ENCODE measurements at regions not wholly inside any gene's neighbourhood (a gene's known extent, or its start where the extent isn't known, plus 50 kb on each side); places are given as distances from the start of the nearest gene placed in this dataset.

DNA sequence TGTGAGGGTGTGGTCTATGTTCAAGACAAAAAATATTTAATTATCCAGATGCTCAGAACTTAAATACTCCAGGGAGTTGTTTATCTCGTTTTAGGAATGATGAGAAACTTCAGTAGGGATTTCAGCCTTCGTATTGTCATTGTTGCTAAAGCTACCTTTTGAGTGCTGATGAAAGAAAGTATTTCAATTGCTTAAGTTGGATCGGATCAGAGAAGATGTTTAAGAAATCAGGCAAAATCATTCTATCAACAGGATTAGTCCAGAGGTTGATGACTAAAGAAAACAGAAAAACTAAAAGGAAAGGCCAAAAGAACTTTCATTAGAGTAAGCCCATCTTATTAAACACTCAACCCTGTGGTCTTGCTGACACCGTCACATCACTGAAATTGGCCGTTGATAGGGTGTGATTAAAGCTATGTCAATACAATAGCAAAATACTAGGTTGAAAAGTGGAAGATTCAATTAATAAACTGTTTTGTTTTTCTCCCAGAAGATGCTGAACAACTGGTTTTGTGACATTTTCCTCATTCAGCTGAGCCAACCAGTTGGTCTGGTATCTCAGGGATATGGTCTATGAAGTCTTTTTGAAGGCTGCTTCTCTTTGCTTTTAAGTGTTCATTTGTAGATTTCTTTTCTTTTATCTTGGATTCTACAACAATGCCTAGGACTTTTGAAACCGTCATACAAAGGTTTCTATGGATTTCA lies 551.7 kb downstream of the SLC4A3 start:
- no peak for DNase-seq

DNA sequence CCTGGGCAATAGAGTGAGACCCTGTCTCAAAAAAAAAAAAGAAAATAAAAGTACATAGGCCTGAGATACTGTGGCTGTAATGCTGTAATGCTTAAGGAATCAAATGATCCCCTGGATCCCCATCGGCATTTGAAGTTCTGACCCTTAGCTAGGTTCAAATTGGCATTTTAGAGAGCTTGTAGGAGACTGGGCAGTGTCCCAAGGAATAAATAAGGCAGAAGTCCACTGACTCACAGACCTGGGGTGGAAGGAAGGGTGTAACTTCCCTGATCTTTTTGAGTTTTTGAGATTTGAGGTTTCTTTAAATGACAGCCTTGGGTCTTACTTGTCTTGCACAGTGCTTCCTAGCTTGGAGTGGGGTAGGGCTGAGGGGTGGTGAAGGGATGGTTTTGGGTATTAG lies 553.7 kb downstream of the SLC4A3 start:
- DNase-seq = no peak

DNA sequence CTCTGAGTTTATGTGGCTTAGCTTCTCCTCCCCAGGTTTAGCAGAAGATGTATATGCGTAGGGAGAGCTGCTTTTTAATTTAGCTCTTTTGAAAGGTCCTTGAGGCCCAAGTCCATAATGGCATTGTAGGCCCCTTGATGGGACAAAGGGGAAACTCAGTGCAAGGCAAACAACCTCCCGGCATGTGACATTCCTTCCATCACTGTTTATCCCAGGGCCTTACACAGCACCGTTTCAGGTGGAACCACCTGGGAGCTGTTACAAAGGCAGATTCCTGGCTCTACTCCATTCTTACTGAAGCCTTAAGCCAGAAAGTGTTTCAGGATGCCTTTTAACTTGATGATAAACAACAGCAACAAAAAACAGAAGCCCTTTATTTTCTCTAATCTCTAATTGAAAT lies 555.4 kb downstream of the SLC4A3 start:
- DNase-seq = no peak

DNA sequence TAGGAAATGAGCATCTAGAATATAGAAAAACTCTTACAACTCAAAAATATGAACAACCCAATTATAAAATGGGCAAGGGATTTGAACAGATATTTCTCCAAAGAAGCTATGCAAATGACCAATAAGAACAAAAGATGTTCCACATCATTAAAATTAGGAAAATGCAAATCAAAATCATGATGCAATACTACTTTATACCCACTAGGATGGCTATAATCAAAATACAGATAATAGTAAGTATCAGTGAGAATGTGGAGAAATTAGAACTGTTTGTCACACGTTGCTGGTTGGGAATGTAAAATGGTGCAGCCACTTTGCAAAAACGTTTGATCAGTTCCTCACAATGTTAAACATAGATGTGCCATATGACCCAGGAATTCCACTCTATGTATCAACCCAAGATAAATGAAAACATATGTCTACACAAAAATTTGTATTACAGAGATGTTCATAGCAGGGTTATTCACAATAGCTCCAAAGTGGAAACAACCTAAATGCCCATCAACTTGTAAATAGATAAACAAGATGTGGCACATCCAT lies 558.4 kb downstream of the SLC4A3 start:
- no peak for DNase-seq

DNA sequence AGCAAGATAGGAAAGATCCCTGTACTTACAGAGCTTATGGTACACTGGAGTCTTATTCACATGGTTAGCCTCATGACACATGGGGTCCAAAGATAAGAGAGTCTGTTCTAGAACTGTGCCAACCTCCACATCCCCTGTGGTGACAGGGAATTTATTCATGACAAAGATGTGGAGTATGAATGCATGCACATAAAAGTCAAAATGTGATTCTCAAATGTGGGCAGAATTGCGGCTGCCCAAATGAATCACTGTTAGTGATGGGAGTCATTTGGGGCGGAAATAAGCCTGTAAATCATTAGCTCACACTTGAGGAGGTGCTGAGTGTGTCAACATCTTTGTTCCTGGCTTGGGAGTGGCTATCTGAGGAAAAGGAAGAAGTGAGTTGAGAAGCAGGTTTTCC lies 560.6 kb downstream of the SLC4A3 start:
- DNase-seq = no peak

DNA sequence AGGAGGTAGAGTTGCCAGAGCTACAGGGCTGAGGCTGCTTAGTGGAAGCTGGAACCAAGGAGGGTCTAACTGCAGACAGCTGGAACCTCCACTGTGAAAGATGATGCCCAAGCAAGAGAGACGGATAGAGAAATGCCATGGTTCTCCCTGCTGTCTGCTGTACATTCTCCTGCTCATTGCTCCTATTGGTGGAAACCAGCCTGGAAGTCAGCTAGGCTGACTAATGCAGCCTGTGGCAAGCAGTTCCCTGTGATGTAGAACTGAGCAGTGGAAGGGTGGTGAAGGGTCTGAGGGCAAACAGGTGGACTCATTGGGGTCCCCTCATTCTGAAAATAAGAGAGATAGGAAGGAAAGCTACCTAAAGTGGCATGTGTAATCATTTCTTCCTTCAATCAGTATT lies 563.6 kb downstream of the SLC4A3 start:
- DNase-seq = no peak

DNA sequence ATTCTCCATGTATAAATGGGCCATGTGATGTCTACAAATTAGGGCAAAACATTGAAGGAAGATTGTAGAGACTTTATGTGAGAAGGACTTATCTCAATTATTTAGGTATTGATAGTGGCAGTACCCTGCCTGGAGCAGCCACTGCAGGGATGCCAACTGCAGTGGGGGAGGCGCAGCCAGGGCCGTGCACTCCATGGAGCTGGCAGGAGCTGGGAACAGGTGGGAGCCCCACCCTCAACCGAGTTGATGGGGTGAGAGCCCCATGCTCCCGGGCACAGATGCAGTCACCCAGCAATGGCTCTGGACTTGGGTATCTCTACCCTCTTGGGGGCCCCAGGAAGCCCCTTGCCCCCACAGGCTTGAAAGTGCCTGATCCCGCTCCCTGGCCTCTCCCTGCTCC lies 564.3 kb downstream of the SLC4A3 start:
- DNase-seq = no peak

DNA sequence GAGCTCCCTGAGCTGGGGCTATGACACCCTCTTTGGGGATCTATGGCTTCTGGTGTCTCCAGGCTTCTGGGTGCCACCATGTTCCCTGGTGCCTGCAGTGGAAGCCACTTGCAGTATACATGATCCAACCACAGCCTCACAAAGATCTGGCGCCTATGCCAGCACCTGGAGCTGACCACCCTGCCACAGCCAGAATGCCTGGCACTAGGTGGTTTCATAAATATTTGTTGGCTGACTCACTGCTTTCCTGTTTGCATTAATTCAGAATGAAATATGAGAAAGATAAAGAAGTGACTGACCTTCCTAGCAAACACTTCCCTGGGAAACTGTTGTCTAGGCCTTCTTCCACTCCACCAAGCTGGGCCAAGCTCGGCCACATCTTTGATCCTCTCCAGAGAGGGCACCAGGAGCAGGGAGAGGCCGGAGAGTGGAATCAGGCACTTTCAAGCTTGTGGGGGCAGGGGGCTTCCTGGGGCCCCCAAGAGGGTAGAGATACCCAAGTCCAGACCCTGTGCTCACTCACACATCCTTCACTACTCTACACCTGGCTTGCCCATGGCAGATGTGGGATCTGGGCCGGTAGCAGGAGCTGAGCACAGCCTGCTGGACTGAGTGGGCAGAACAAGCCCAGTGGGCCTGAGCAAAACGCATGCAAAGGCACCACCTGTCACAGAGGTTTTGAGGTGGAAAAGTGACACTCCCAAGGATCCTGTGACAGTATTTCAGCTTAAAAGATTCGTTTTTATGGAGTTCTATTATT lies 565.7 kb downstream of the SLC4A3 start:
- DNase-seq = no peak

DNA sequence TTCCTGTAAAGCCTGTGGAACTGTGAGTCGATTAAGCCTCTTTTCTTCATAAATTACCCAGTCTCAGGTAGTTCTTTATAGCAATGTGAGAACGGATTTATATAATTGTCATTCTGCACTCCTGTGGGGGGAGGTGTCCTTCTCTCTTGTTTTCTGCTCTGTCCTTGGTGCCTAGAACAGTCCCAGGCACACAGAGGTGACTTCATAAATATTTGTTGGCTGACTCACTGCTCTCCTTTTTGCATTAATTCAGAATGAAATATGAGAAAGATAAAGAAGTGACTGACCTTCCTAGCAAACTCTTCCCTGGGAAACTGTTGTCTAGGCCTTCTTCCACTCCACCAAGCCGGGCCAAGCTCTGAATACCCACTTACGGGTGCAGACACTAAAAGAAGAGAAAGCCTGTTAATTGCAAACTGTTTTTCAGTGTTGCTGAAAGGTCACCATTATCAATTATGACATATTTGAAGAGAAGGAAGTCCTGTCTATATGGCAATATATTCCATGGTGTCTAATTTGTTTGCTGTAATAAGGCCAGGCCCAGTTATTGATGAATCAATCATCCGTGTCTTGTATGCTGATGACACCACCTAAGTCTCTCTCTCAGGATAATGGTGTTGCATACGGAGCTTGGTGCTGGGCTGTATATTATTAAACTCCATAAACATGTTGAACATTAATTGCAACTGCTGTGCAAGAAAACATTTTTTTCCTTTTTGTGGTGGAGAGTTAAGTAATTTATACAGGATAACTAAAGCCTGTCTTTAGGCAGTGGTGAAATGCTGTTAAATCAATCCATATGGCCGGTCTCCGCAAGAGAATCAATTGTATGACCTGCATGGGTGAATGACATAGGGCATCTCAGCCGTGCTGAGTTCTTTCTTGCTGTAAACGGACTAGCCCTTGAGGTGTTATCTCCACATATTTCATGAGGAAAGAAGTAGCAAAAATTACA lies 567.5 kb downstream of the SLC4A3 start:
- DNase-seq = no peak

DNA sequence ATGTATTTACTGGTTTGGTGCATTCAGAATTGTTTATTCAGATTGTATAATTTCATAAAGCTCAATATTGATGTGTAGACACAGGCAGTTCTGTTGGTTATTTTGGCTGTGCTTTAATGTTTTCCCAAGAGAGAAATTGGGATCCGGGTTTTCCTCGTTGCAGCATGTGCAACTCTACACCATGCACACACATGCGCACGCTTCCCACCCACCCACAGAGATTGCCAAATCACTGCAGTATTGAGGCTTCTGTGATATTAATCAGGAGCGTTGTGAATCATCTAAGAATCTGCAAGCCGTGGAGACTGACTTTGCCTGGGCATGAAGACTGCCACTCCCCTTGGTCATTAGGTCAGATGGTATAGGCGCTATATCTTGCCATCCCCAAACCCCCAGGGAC lies 571.5 kb downstream of the SLC4A3 start:
- peak; percentile 59 for DNase-seq

DNA sequence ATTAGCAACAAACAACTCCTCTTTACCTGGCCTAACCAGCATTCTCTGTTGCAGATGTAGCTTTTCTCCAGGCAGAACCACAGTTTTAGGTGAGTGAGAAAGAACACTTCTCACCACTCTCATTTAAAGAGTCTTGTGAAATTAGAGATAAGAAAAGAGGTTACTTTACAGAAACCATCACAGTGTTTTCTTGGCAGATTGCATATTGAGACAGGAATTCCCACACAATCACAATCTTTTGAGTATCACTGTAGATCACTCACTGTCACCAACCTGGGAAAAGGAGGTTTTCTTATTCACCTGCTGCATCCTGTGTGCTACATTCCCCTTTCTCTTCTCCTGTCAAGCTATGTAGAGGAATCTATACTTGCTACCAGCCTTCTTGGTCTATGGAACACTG lies 574.6 kb downstream of the SLC4A3 start:
- no peak for DNase-seq

DNA sequence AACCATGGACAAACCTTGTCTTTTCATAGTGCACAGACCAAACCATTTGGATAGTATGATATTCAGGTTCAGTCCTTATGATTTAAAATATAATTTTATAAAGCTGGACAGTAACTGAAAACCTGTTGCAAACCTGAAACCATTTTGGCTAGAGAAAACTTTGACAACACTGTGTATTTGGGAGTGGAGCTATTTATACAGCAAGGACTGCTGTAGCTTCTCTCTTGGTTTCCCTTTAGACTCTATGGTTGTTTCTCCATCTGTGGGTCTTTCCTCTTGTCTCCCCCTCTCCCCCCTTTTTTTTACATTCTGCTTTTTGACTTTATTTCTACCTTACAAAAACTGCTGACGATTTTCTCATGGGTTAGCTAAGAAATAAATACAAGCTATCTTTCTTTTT lies 581.7 kb downstream of the SLC4A3 start:
- no peak for DNase-seq

DNA sequence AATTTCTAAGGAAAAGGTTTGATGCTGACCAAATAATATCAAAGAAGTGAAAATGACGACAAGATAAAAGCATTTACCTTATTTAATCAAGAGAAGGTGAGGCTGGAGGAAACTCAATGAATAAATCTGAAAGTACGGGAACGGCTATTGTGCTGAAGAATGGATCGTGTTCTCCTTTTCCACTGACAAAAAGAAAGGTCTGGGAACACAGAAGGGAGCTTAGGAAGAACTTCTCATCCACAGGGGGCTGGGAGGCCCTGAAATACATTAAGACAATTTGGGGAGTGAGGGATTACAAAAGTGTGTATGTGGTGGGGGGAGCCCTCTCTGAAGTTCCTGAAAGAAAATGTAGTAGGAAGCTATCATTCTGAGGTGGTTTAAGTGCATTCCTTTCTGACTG lies 582.3 kb downstream of the SLC4A3 start:
- no peak for DNase-seq

DNA sequence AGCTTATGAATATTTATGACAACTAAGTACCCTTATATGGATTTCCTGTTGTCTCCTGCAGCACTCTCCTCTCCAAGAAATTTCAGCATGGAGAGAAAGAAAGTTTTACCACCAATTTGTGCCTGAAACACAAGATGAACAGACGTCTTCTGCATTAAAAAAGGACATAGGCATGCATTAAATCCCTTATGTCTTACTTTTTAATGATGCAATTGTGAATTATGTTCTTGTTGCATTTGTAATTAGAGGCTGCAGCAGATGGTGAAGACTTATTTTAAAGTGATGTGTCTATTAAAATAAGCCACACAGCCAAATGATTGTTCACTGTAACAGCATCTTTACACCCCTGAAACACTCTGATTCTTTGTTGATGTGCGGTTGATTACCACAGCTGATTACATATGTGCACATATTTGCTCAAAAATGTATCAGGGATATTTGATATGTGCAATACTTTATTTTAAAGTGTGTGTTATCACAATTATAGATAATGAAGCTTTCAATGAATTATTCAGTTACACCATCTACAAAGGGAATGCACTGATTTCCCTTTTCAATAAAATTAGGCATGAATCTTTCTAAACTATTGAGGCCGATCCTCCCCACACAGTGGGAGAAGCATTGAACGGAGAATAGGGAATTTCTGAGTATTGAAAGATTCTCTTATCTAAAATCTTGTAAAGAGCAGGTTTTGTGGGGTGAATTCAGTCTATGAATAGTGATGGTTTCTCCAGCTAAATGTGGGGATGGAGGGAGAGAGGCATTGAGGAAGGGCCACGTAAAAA lies 585.1 kb downstream of the SLC4A3 start:
- no peak for DNase-seq

DNA sequence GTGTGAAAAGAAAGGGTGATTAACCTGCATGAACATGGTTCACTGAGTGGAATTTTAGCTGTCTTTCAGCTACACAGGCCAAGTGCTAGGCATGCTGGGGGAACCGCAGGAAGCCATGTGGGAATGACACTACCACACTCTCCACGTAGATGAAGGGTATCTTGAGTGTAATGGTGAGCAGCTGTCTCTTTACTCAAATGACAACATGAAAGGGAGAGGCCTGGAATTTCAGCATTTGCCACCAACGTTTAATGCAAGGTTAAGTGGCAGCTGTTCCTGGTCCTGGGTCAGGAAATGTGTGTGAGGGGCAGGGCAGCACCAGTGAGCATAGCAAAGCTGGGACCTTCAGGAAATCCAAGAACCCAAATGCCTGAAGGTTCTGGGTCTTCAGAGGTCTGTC lies 588.4 kb downstream of the SLC4A3 start:
- DNase-seq = no peak

DNA sequence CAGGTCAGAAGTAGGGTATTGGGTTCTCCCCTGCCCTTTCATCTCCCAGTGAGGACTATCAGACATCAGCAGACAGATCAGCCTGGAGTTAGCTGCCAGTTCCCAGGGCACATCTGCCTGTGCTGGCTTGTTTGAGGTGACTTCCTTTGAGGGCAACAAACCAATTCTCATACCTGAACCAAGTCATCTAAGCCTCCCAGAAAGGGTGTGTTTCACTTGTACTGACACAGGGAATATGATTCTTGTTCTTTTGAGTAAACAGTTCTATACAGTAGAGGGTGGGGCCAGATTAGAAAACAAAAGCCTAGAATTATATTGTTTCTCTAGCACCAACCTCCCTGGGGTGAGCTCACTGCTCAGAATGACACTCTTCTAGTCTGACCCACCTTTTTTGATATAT lies 591.9 kb downstream of the SLC4A3 start:
- no peak for DNase-seq

DNA sequence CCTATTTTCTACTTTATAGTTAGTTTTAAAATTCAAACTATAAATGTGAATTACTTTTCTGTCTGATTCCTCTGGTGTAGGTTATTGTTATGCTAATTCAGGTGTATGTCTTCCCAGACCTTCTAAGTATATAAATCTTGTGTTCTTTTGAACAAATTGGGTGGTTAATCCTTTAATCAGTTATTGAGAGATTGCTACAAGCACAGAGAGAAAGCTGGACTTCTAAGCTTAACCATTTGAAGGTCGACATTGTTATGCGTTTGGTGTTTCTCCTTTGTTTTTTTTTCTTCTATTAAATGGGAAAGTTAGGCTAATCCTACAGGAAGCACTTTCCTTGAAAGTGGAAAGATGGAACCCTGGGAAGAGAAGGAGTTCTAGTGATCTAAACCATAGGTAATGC lies 592.6 kb downstream of the SLC4A3 start:
- DNase-seq = no peak

DNA sequence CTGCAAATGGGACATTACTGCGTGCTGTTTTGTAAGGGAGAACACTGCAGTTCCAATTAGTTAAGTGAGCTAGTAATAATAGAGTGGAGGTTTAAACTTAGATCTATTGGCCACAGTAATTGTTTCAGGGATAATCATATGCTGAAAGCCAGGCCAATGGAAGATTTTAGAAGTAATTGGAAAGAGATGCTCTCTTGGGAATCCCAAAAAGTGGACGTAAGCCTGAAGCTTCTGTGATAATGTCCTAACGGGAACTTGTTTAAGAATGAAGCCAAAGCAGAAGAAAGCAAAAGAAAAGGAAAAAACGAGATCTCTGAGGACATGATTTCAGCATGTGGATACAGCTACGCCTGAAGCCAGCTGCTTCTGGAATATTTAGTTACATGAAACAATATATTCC lies 594.6 kb downstream of the SLC4A3 start:
- peak; percentile 54 for DNase-seq

DNA sequence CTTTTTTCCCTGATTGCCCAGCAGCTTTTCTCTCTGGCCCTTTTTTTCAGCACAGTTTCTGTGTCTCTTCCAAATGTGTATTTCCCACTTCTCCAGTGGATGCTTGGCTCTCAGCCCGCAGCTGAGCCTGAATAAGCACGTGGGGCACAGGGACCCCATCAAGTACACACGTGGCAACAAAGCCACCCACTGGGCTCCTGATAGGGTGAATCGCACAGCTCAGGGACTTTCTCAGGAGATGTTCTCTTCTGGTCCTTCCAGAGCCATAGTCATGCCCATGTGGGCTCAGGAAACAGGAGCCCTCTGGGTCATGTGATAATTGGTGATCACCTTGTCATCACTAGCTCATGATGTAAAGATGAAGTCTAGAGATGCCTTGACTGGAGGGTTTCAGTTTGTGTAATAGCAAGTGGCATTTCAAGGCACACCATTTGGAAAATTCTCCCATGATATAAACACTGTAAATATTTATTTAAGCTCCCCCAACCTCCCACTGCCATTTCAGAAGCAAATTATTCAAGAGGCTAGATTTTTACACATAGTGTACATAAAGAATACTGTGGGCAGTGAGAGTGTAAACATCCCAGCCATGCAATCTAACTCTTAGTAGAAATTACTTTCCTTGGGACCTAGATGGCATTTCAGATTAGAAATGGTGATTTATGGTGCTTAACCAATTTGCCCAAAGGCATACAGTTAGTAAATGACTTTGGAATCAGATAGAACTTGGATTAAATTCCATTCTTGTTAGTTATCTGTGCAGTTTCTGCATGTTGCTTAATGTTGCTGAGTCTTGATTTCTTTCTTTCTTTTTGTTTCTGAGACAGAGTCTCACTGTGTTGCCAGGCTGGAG lies 597.5 kb downstream of the SLC4A3 start:
- no peak for DNase-seq

DNA sequence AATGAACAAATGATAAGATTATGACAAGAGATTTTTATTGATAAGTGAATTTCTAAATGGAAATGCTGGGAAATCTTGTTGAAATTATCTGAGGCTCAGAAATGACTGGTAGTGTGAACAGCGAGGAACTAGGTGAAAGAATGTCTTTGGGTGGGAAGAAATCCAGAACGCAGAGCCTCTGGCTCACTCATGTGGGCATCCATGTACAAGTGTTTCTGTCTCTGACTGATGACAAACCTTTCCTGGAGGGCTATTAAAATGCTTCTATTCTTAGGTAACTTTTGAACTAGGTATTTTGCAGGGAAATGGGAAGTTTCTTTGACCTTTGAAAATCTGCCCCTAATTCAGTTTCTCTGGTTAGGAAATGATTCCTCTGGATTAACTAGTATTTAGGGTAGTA lies 598.6 kb downstream of the SLC4A3 start:
- DNase-seq = no peak

DNA sequence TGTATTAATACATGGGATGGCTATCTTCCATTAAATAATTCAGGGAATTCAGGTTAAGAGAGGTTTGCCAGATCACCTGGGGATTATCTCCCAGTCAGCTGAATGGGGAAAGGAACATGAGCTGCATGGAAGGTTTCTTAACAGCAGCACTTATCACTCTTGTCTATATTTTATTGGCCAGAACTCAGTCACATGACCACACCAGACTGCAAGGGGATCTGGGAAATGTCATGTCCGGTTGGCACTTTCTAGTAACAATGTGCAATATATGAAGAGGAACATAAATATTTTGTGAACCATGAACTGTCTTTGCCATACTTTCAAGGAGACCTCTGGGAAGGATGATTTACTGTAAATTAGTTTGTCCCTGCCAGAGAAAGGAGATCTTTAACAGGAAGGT lies 599.1 kb downstream of the SLC4A3 start:
- no peak for DNase-seq
